Nephron (organoid): ENCODE measurements at regions not wholly inside any gene's neighbourhood (a gene's known extent, or its start where the extent isn't known, plus 50 kb on each side); places are given as distances from the start of the nearest gene placed in this dataset.

Experiments used
- H3K27ac Mint-ChIP-seq, 3 experiments: 2 replicates each; pipeline ENCODE4 v1.8.0; 2020; ENCODE audit warnings: mixed read lengths in 3 of 3, mild to moderate bottlenecking in 2 of 3, moderate library complexity in 1 of 3
- H3K27me3 Mint-ChIP-seq: 2 replicates; pipeline ENCODE4 v1.8.0; 2021; ENCODE audit warnings: low read depth, mild to moderate bottlenecking, moderate library complexity, mixed read lengths
- H3K36me3 Mint-ChIP-seq: 2 replicates; pipeline ENCODE4 v1.8.0; 2020; ENCODE audit warnings: low read depth, mixed read lengths
- H3K4me1 Mint-ChIP-seq: 2 replicates; pipeline ENCODE4 v1.8.0; 2020; ENCODE audit warnings: mixed read lengths
- H3K4me3 Mint-ChIP-seq, 3 experiments: 2 replicates each; pipeline ENCODE4 v1.8.0; 2020; ENCODE audit warnings: mild to moderate bottlenecking in 3 of 3, mixed read lengths in 3 of 3, moderate library complexity in 2 of 3
- H3K9me3 Mint-ChIP-seq: 2 replicates; pipeline ENCODE4 v1.8.0; 2020; ENCODE audit warnings: mixed read lengths
- CTCF ChIP-seq, 3 experiments: fragments of 200-600 bp; sonication (generic); IDR thresholded peaks; one replicate each; pipeline ENCODE4 v1.5.0; 2021; ENCODE audit warnings: antibody characterized with exemption in 3 of 3; ENCODE audit not compliant: unreplicated experiment in 3 of 3

GRCh38 chr7:137172105-137172590, 171.4 kb downstream of the PTN start:
- Mint-ChIP-seq H3K27ac (no peak overlapping the region), H3K9me3 (peaks cover 4% of the 10 kb centered on the region), H3K4me1 (peaks cover 9% of the 10 kb centered on the region), H3K4me3 (no peak overlapping the region), H3K36me3 (no peaks in the 10 kb centered on the region), H3K27me3 (peaks cover 3% of the 10 kb centered on the region)
- TF ChIP-seq CTCF (IDR thresholded peaks at IDR 0.05; ENCODE audit: unreplicated experiment in 3 of 3): no peak

- peak overlapping the region in 2 of 3 experiments; percentile 2 to 5 for H3K27ac Mint-ChIP-seq
- no peaks in the 10 kb centered on the region for H3K36me3 Mint-ChIP-seq
- H3K4me3 Mint-ChIP-seq: no peak overlapping the region
- TF ChIP-seq CTCF (IDR thresholded peaks at IDR 0.05; ENCODE audit: unreplicated experiment in 3 of 3): peak; percentile 82 to 87 (median 83)
- H3K27me3 Mint-ChIP-seq: peaks cover 7% of the 10 kb centered on the region
- H3K4me1 Mint-ChIP-seq: peaks cover 24% of the 10 kb centered on the region
- H3K9me3 Mint-ChIP-seq: no peaks in the 10 kb centered on the region
These were observed 174.2 kb downstream of the PTN start for GRCh38 chr7:137169282-137169698.

- Mint-ChIP-seq H3K27me3 (peaks cover 4% of the 10 kb centered on the region), H3K9me3 (no peaks in the 10 kb centered on the region), H3K4me3 (no peak overlapping the region), H3K27ac (no peak overlapping the region), H3K36me3 (no peaks in the 10 kb centered on the region), H3K4me1 (peaks cover 24% of the 10 kb centered on the region)
- TF ChIP-seq CTCF (IDR thresholded peaks at IDR 0.05; ENCODE audit: unreplicated experiment in 3 of 3): no peak
These were observed 175.9 kb downstream of the PTN start for GRCh38 chr7:137167609-137168008.

GRCh38 chr7:137166363-137166762, 177.2 kb downstream of the PTN start:
- TF ChIP-seq CTCF (IDR thresholded peaks at IDR 0.05; ENCODE audit: unreplicated experiment in 3 of 3): no peak
- no peaks in the 10 kb centered on the region for H3K36me3 Mint-ChIP-seq
- peak overlapping the region in 2 of 3 experiments; percentile 12 to 28 for H3K27ac Mint-ChIP-seq
- H3K9me3 Mint-ChIP-seq: no peaks in the 10 kb centered on the region
- H3K27me3 Mint-ChIP-seq: peaks cover 4% of the 10 kb centered on the region
- no peak overlapping the region for H3K4me3 Mint-ChIP-seq
- peaks cover 24% of the 10 kb centered on the region for H3K4me1 Mint-ChIP-seq

- no peaks in the 10 kb centered on the region for H3K36me3 Mint-ChIP-seq
- no peak for TF ChIP-seq CTCF (IDR thresholded peaks at IDR 0.05; ENCODE audit: unreplicated experiment in 3 of 3)
- peaks cover 24% of the 10 kb centered on the region for H3K4me1 Mint-ChIP-seq
- H3K9me3 Mint-ChIP-seq: no peaks in the 10 kb centered on the region
- H3K27ac Mint-ChIP-seq: peak overlapping the region; percentile 12 to 57 (median 28)
- no peak overlapping the region for H3K4me3 Mint-ChIP-seq
- peaks cover 4% of the 10 kb centered on the region for H3K27me3 Mint-ChIP-seq
These were observed 177.7 kb downstream of the PTN start for GRCh38 chr7:137165786-137166185.

GRCh38 chr7:137165241-137165640, 178.3 kb downstream of the PTN start:
- Mint-ChIP-seq H3K4me3 (no peak overlapping the region), H3K27me3 (peaks cover 4% of the 10 kb centered on the region), H3K36me3 (no peaks in the 10 kb centered on the region), H3K4me1 (peaks cover 24% of the 10 kb centered on the region), H3K9me3 (no peaks in the 10 kb centered on the region), H3K27ac (peak overlapping the region in 2 of 3 experiments; percentile 12 to 57)
- no peak for TF ChIP-seq CTCF (IDR thresholded peaks at IDR 0.05; ENCODE audit: unreplicated experiment in 3 of 3)
